IPS-NIHi11 (cell line): ENCODE measurements at regions not wholly inside any gene's neighbourhood (a gene's known extent, or its start where the extent isn't known, plus 50 kb on each side); places are given as distances from the start of the nearest gene placed in this dataset.
"Not testable (repeated sequence)": the region's sequence is repeated elsewhere in the genome, so short reads cannot be mapped to it uniquely, and the experiment has no call there.

Source experiments
- DNase-seq: peaks from one replicate; pipeline ENCODE4 v3.0.0; 2012; ENCODE audit warnings: mixed read lengths, low spot score

DNA sequence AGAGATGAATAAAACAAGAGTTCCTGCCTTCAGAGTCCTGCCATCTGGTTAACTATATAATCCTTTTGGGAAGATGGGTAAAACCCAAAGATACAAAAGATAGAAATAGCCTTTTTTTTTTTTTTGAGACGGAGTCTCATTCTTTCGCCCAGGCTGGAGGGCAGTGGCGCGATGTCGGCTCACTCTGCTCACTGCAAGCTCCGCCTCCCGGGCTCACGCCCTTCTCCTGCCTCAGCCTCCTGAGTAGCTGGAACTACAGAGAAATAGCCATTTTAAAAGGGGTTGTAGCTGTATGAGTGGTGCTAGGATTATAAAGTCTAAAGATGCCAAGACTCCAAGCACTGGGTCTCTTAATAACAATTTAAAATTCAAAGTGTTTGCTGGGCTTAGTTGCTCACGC lies 97.2 kb downstream of the KDR start:
- DNase-seq, result no peak

- DNase-seq, result no peak
Observed at GRCh38 chr4:55027596-55027995, 97.8 kb downstream of the KDR start.

- DNase-seq, result not testable (repeated sequence)
Observed at GRCh38 chr4:55025456-55025855, 99.9 kb downstream of the KDR start.

DNA sequence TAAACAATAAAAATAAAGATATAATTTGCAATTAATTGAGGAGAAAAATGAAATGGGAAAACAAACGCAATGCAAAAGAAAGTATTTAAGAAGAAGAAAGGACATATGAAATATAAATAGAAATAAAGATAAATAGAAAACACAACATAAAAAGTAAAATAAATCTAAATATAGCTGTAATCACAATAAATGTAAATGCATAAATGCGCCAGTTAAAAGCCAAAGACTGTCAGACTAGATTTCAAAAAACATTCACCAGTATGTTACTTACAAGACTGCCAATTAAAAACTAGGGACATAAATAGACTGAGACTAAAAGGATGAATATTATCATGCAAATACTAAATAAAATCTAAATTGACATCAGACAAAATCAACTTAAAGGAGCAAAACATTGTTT lies 102.4 kb downstream of the KDR start:
- no peak for DNase-seq

GRCh38 chr4:55021214-55021613 lies 104.2 kb downstream of the KDR start:
- no peak for DNase-seq

- no peak for DNase-seq
Observed at GRCh38 chr4:55020131-55020530, 105.3 kb downstream of the KDR start.

DNA sequence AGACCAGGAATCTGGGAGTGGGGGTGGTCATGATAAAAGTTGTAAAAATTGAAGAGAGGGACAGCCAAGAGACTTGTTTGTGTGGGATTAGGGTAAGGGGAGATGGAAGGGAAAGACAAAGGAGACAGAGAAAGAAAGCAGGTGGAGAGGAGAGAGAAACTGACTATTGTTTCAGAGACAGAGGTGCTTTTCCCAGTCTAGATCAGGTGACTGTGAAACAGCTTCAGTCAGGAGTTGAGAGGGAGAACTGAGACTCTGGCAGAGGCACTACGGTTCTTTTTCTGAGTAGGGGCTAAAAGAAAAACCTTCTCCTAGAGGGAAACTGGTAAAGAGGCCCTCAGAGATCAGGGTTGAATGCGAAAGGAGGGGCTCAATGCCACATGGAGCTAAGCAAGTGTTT lies 106.4 kb downstream of the KDR start:
- no peak for DNase-seq

- no peak for DNase-seq
Observed at GRCh38 chr4:55018521-55018920, 106.9 kb downstream of the KDR start.

- no peak for DNase-seq
Observed at GRCh38 chr4:55017406-55017805, 108.0 kb downstream of the KDR start.

DNA sequence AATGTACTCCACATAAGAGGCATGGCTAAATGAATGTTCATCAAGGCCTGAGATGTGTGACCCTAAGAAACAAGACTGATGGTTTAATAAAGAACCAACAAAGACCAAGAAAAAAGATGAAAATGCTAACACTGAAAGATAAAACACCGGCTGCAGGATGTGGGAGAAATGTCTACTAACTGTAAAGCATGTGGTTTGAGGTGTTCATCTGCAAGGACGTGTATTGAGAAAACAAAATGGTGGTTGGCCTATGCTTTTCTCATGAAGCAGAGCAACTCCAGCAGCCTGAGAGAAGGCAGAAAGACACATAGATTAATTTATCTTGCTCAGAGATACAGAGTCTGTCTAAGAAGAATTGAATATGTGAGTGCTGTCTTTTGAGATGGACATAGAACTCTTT lies 109.3 kb downstream of the KDR start:
- no peak for DNase-seq

GRCh38 chr4:55014876-55015275 lies 110.5 kb downstream of the KDR start:
- no peak for DNase-seq

DNA sequence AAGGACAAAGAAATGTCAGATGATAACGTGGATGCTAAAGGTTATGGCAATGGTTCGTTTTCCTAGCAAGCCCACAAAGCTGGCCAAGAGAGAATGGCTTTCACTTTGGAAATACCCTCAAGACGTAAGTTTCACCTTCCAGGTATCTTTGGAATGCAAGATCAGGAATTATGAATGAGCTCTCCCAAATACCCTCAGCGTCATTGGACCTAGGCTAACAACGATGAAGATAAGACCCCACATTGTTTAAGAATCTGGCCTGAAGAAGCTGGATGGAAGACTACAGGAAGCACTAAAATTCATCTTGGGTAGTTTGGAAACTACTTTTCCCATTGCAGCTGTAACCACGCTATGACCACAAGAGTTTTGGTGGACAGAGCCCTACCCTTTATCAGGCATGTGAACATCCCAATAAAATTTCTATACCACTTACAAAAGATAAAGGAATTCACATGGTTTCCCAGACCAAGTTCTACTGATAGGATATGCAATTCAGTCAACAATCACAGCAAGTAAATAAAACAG lies 111.9 kb downstream of the KDR start:
- no peak for DNase-seq

DNA sequence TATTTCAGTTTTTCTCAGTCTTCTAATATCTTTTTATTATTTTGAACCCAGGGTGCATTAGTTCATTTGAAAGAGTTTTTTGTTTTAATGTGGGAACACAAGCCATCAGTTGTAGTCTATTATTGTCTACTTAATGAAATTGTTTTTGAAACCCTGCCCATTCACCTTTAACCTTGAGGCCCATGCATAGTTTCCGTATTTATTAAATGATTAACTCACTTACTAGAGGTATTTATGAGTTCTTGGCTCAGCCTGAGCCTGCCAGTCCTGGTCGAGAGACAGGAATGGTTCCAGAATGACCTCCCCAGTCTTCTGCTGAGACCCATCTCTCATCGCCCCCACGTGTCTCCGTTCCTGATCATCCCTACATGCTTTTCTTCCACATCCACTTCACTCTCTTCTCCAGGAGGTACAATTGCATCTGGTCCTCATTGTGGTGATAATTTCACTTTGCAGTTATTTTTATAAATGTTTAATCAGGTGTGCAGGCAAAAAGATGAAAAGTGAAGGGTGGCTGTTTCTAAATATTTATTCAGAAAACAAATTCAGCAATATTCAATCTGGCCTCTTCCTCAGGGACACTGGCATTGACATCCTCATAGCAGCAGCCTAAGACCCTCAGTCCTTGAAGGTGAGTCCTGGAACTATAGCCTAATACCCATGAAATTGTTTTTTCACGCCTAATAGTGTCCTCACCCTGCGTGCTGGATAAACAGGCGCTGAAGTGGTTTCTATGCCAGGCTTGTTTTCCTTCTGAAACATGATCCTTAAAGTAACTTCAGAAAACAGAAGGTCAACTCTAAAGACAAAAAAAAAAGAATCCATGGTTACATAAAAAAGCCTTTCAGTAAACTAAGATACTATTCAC lies 112.8 kb downstream of the KDR start:
- DNase-seq, result no peak

GRCh38 chr4:55011761-55012160 lies 113.6 kb downstream of the KDR start:
- DNase-seq, result no peak

GRCh38 chr4:55010550-55010949 lies 114.8 kb downstream of the KDR start:
- DNase-seq, result no peak

GRCh38 chr4:55008166-55009056 lies 117.0 kb downstream of the KDR start:
- DNase-seq, result peak; percentile 64

DNA sequence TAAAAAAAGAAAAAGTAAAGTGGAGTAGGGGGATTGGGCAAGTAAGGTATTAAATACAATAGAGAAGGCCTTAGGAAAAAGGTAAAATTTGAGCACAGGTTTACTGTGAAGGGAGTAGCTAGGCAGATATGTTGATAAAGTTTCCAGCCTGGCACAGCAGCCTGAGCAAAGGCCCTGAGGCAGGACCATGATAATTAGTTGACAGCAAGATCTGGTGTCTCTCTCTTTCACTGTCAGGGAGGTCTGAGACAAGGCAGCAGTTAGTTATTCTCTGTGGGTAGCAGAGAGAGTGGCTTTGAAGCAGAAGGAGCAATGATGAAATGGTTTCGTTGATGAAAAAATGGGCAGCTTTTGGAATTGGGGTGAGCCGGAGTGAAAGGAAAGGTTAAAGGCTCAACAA lies 119.5 kb downstream of the KDR start:
- DNase-seq, result no peak

DNA sequence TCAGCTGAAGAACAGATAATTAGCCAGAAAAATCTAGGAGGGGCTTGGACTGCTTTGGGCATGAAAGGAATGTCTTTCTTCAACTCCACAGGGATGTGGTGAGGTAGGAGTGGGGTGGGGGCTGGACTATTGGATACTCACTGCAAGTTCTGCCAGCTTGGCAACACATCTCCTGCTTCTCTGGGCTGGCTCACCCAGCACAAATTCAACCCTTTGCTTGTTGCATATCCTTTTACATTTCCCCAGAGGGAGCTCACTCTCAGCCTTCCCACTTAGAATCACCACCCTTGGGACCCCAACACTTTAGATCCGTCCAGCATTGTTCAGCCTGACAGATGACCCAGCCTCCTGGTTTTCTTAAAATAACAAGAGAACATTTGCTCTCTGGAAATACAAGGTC lies 120.6 kb downstream of the KDR start:
- no peak for DNase-seq

GRCh38 chr4:55002431-55002830 lies 123.0 kb downstream of the KDR start:
- no peak for DNase-seq

- DNase-seq, result no peak
Observed at GRCh38 chr4:55001538-55001937, 123.9 kb downstream of the KDR start.

DNA sequence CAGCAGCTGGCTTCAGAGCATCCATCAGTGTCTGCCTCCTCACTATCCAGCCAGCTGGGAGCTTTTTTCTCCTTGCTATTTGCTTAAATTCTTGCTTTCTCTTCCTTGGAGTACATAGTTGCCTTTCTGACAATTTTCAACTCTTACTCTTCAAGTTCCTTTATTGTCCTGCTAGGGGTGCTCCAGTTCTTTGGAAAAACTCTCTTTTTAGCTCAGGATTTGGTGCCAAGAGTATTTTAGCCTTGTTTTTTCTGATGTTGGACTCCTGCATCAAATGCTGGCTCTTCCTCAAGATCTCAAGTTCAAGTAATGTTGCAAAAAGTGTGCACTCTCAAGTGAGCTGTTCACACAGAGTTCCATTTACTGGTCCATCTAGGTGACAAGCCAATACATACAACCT lies 126.4 kb downstream of the KDR start:
- DNase-seq, result no peak

DNA sequence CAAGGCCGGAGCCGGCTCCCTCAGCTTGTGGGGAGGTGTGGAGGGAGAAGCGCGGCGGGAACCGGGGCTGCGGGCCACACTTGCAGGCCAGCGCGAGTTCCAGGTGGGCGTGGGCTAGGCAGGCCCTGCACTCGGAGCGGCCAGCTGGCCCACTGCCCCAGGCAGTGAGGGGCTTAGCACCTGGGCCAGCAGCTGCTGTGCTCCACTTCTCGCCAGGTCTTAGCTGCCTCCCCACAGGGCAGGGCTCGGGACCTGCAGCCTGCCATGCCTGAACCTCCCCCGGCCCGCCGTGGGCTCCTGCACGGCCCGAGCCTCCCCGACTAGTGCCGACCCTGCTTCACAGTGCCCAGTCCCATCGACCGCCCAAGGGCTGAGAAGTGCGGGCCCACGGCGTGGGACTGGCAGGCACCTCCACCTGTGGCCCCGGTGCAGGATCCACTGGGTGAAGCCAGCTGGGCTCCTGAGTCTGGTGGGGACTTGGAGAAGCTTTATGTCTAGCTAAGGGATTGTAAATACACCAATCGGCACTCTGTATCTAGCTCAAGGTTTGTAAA lies 131.8 kb downstream of the KDR start:
- not testable (repeated sequence) for DNase-seq

DNA sequence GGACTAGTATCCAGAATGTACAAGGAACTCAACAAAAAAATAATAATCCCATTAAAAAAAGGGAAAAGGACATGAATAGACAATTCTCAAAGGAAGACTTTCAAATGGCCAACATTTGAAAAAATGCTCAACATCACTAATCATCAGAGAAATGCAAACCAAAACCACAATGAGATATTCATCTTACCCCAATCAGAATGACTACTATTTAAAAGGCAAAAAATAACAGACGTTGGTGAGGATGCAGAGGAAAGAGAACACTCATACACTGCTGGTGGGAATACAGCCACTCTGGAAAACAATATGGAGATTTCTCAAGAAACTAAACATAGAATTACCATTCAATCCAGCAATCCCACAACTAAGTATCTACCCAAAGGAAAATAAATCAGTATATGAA lies 133.1 kb downstream of the KDR start:
- DNase-seq, result no peak
